HepG2 (cell line): ENCODE measurements at regions not wholly inside any gene's neighbourhood (a gene's known extent, or its start where the extent isn't known, plus 50 kb on each side); places are given as distances from the start of the nearest gene placed in this dataset.

ENCODE experiments used
- ATAC-seq: fragments of 200-7000 bp; cut with Tn5 transposase; 3 replicates; pipeline ENCODE4 v1.9.1; 2020; ENCODE audit warnings: mild to moderate bottlenecking, moderate library complexity
- BruUV-seq: library from RNA; stranded (reverse); fragments of 400-500 nt; replicated peaks from 2 replicates; lab custom pipeline; 2021; lab: Mats Ljungman, UMichigan
- CTCF ChIA-PET: fragments of 300-600 bp; formaldehyde crosslinking; extraction: SDS; loops from one replicate; lab custom pipeline; 2021; ENCODE audit warnings: low total read pairs, inconsistent platforms, low intra/inter-chr PET ratio; lab: Yijun Ruan, JAX
- POLR2A ChIA-PET: fragments of 350-600 bp; sonication (Branson Sonifier 250); formaldehyde crosslinking; loops from one replicate; lab custom pipeline; 2020; ENCODE audit warnings: antibody characterized with exemption, inconsistent platforms; lab: Yijun Ruan, JAX
- DNase-seq: peaks from one replicate; pipeline ENCODE4 v3.0.0-alpha.2; 2015; ENCODE audit warnings: low spot score
- FAIRE-seq: peaks from 3 replicates; lab custom pipeline; 2011; peaks lifted over from hg19 to GRCh38; lab: Jason Lieb, UNC
- H2AFZ ChIP-seq: one replicate; pipeline ENCODE4 v1.6.1; 2011; ENCODE audit warnings: low read length, inconsistent platforms
- H3K27ac ChIP-seq: fragments of 300-600 bp; 3 replicates; pipeline ENCODE4 v1.8.0; 2011; ENCODE audit warnings: mixed run types, mild to moderate bottlenecking, mixed read lengths, low read length, inconsistent platforms; ENCODE audit not compliant: insufficient read depth; ENCODE audit errors: extremely low read length
- H3K27me3 ChIP-seq, 2 experiments: fragments of 200-600 bp in 1 of 2; 2 replicates in 1 of 2; 3 replicates in 1 of 2; pipeline versions ENCODE4 v1.6.0 to v1.8.0; 2011; ENCODE audit warnings: low read length in 2 of 2, mild to moderate bottlenecking in 2 of 2, moderate library complexity in 2 of 2, inconsistent platforms in 1 of 2; ENCODE audit not compliant: insufficient read depth in 2 of 2, control insufficient read depth in 1 of 2
- H3K36me3 ChIP-seq, 2 experiments: fragments of 200-600 bp in 1 of 2; replicated peaks in 1 of 2; 2 replicates in 1 of 2; 3 replicates in 1 of 2; pipeline versions ENCODE4 v1.5.1 to v1.8.0; 2011; ENCODE audit warnings: low read length in 2 of 2, inconsistent platforms in 1 of 2; ENCODE audit not compliant: insufficient read depth in 2 of 2, control insufficient read depth in 1 of 2
- H3K4me1 ChIP-seq: 2 replicates; pipeline ENCODE4 v1.5.1; 2012; ENCODE audit warnings: low read length, inconsistent platforms; ENCODE audit not compliant: insufficient read depth
- H3K4me2 ChIP-seq: 2 replicates; pipeline ENCODE4 v1.6.0; 2011; ENCODE audit warnings: low read depth, low read length, inconsistent platforms
- H3K4me3 ChIP-seq, 3 experiments: fragments of 200-600 bp in 1 of 3; sonication (generic), shearing (Covaris generic) in 1 of 3; replicated peaks in 1 of 3; 2 replicates each; pipeline ENCODE4 v1.5.1; 2011 to 2016; ENCODE audit warnings: low read length in 3 of 3, inconsistent platforms in 2 of 3, low read depth in 2 of 3, mild to moderate bottlenecking in 2 of 3, control low read depth in 1 of 3, mixed read lengths in 1 of 3; ENCODE audit not compliant: insufficient read depth in 1 of 3
- H3K79me2 ChIP-seq: one replicate; pipeline ENCODE4 v1.6.1; 2011; ENCODE audit warnings: low read length, inconsistent platforms; ENCODE audit not compliant: insufficient read depth
- H3K9ac ChIP-seq: 2 replicates; pipeline ENCODE4 v1.6.0; 2011; ENCODE audit warnings: mild to moderate bottlenecking, low read depth, low read length, inconsistent platforms; ENCODE audit not compliant: insufficient read depth
- H3K9me3 ChIP-seq: 2 replicates; pipeline ENCODE4 v1.5.1; 2012; ENCODE audit warnings: mild to moderate bottlenecking, low read length
- H4K20me1 ChIP-seq: 2 replicates; pipeline ENCODE4 v1.6.0; 2011; ENCODE audit warnings: inconsistent platforms, mild to moderate bottlenecking, low read length, moderate library complexity; ENCODE audit not compliant: insufficient read depth
- ARID5B ChIP-seq: IDR thresholded peaks from 2 replicates; pipeline ENCODE4 v1.4.0; 2020; ENCODE audit warnings: mild to moderate bottlenecking, missing genetic modification reagents
- ATF7 ChIP-seq, 2 experiments: fragments of 450-650 bp in 1 of 2; sonication (generic) in 1 of 2; formaldehyde crosslinking in 1 of 2; IDR thresholded peaks; 2 replicates each; pipeline versions ENCODE4 v1.4.0 to v1.6.1; 2016 to 2020; ENCODE audit warnings: antibody characterized with exemption in 1 of 2, mild to moderate bottlenecking in 1 of 2, missing genetic modification reagents in 1 of 2
- CREB3 ChIP-seq: sonication (generic); formaldehyde crosslinking; IDR thresholded peaks from 2 replicates; pipeline ENCODE4 v1.5.0; 2020; ENCODE audit warnings: missing genetic modification reagents
- CREM ChIP-seq, 2 experiments: sonication (generic) in 1 of 2; formaldehyde crosslinking in 1 of 2; IDR thresholded peaks; 2 replicates each; pipeline versions ENCODE4 v1.4.0 to v1.6.1; 2016 to 2020; ENCODE audit warnings: antibody characterized with exemption in 1 of 2, mild to moderate bottlenecking in 1 of 2, missing genetic modification reagents in 1 of 2
- HNRNPUL1 ChIP-seq: fragments of 200-400 bp; formaldehyde crosslinking; IDR thresholded peaks from 2 replicates; pipeline ENCODE4 v1.6.1; 2017; ENCODE audit warnings: low read depth, mild to moderate bottlenecking, low read length, moderate library complexity
- ISL2 ChIP-seq: sonication (generic); formaldehyde crosslinking; IDR thresholded peaks from 2 replicates; pipeline ENCODE4 v1.5.0; 2020; ENCODE audit warnings: missing genetic modification reagents
- STAT5B ChIP-seq: sonication (generic); formaldehyde crosslinking; IDR thresholded peaks from 2 replicates; pipeline ENCODE4 v1.4.0; 2020; ENCODE audit warnings: missing genetic modification reagents
- TBX3 ChIP-seq: fragments of 450-650 bp; IDR thresholded peaks from 2 replicates; pipeline ENCODE4 v1.6.1; 2017; ENCODE audit warnings: antibody characterized with exemption, mild to moderate bottlenecking, inconsistent platforms, borderline replicate concordance
- ZNF7 ChIP-seq: IDR thresholded peaks from 2 replicates; pipeline ENCODE4 v1.6.1; 2016; ENCODE audit warnings: missing biosample characterization, missing genetic modification reagents
- WGBS: methylation state at CpG from one replicate; pipeline ENCODE4 v1.1.6; 2017; ENCODE audit warnings: low lambda C conversion rate; 5-methylcytosine and 5-hydroxymethylcytosine counted together
- in situ Hi-C: cut with HindIII; loops from 2 replicates; pipeline ENCODE4 v1.10.0; 2017; ENCODE audit warnings: low pct_unique_long_range_greater_than_20kb; ENCODE audit not compliant: extremely low pct_ligation_motif_present
- intact Hi-C: fragments of 100-400 bp; cut with micrococcal nuclease; formaldehyde crosslinking; loops from one replicate; pipeline ENCODE4 v1.10.0; 2022; ENCODE audit not compliant: unreplicated experiment

GRCh38 chr2:180255981-180256380 is 248.9 kb upstream of the CWC22 start:
- in situ Hi-C loops (no loop called here), intact Hi-C loops (loop anchor here (1.0 kb wide), 1 partner anchor 33 kb away; no protein-coding TSS in a partner anchor)
- no peak for DNase-seq
- Histone ChIP-seq H3K27me3 (no peaks in the 10 kb centered on the region), H3K36me3 (no peaks in the 10 kb centered on the region), H3K27ac (no peak overlapping the region), H3K9ac (no peak overlapping the region), H3K79me2 (no peaks in the 10 kb centered on the region), H3K4me2 (no peak overlapping the region), H4K20me1 (no peaks in the 10 kb centered on the region), H3K4me3 (no peak overlapping the region), H2AFZ (no peak overlapping the region), H3K4me1 (peaks cover 10% of the 10 kb centered on the region), H3K9me3 (no peaks in the 10 kb centered on the region)
- 18% methylated on average over 1 of the region's 1 CpG for WGBS
- CTCF ChIA-PET: no interaction called here
- TF ChIP-seq CREB3 (CRISPR knock-in tag) (no peak), ATF7 (IDR thresholded peaks at IDR 0.05) (0 out of 2 replicates have a peak, but pooled peaks have one; percentile 17), ATF7 (CRISPR knock-in tag; IDR thresholded peaks at IDR 0.05) (no peak)
- no TSS peak for BruUV-seq
- no peak for ATAC-seq
- no peak for FAIRE-seq
- POLR2A ChIA-PET: no interaction called here

- Histone ChIP-seq H3K27ac (no peak overlapping the region), H3K4me3 (no peak overlapping the region), H3K27me3 (no peaks in the 10 kb centered on the region), H2AFZ (no peak overlapping the region), H4K20me1 (no peaks in the 10 kb centered on the region), H3K79me2 (no peaks in the 10 kb centered on the region), H3K36me3 (no peaks in the 10 kb centered on the region), H3K9me3 (no peaks in the 10 kb centered on the region), H3K9ac (no peak overlapping the region), H3K4me1 (peaks cover 10% of the 10 kb centered on the region), H3K4me2 (no peak overlapping the region)
- DNase-seq (peak; percentile 23), FAIRE-seq (no peak), ATAC-seq (peak; percentile 52; the same call in 2 of the 3 replicates)
- in situ Hi-C loops (no loop called here), intact Hi-C loops (loop anchor here (1.0 kb wide), 1 partner anchor 34 kb away; no protein-coding TSS in a partner anchor)
- ChIA-PET POLR2A (no interaction called here), CTCF (no interaction called here)
- WGBS: 0% methylated on average over 1 of the region's 1 CpG
- no TSS peak for BruUV-seq
- peak; percentile 18; the same call in 1 of the 2 replicates for TF ChIP-seq CREM (IDR thresholded peaks at IDR 0.05)
- TF ChIP-seq CREM (CRISPR knock-in tag; IDR thresholded peaks at IDR 0.05): no peak
- peak; percentile 73; the same call in 1 of the 2 replicates for TF ChIP-seq TBX3
- no peak for TF ChIP-seq HNRNPUL1
- peak; percentile 65 for TF ChIP-seq ARID5B (CRISPR knock-in tag)
- no peak for TF ChIP-seq ZNF7 (CRISPR knock-in tag)
- peak; percentile 48; the same call in 1 of the 2 replicates for TF ChIP-seq ISL2 (CRISPR knock-in tag)
- no peak for TF ChIP-seq STAT5B (CRISPR knock-in tag)
Measured at GRCh38 chr2:180254872-180255271, 247.8 kb upstream of the CWC22 start.
